G401.6 (cell line): ENCODE measurements at regions not wholly inside any gene's neighbourhood (a gene's known extent, or its start where the extent isn't known, plus 50 kb on each side); places are given as distances from the start of the nearest gene placed in this dataset.
"Not testable (repeated sequence)": the region's sequence is repeated elsewhere in the genome, so short reads cannot be mapped to it uniquely, and the experiment has no call there.

Experiments used
- FAIRE-seq: peaks from 2 replicates; lab custom pipeline; 2012; peaks lifted over from hg19 to GRCh38; lab: Jason Lieb, UNC

DNA sequence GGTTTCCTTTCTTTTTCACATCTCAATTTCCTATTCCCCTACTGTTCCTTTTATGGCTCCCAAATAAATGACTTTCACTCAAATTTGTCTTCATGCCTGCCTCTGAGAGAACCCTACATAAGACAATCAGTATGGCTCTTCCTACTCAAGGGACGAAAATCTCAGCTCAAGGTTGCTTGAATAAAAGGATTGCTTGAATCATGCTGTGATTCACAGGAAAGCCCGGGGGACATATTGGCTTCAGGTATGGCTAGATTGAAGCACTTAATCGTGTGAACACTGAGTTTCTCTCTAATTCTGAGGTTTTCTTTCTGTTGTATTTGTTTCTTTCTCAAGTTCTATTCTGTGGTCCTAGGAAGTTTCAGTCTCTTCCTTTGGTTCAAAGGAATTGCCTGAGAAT is 140.3 kb upstream of the SULF2 start:
- no peak for FAIRE-seq

- FAIRE-seq = no peak
Observed at GRCh38 chr20:47922269-47922668, 137.0 kb upstream of the SULF2 start.

DNA sequence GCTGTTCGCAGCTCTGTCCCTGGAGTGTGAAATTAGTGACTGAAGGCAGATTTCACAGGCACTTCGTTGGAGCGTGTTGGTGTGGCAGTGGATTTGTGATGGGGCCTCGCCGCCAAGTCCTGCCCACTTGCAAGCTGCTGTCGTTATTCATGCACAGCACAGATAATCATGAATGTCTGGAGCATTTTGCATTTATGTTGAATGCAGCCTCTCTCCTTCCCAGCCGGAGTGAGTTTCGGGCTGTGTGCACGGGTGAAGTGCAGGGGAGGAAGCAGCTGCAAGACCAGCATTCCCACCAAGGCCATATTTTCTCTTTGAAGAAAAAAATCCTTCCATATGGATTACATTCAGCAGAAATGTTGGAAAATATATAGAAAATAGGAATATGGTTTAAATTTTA is 136.5 kb upstream of the SULF2 start:
- not testable (repeated sequence) for FAIRE-seq

- FAIRE-seq = no peak
Observed at GRCh38 chr20:47921408-47921807, 136.1 kb upstream of the SULF2 start.

DNA sequence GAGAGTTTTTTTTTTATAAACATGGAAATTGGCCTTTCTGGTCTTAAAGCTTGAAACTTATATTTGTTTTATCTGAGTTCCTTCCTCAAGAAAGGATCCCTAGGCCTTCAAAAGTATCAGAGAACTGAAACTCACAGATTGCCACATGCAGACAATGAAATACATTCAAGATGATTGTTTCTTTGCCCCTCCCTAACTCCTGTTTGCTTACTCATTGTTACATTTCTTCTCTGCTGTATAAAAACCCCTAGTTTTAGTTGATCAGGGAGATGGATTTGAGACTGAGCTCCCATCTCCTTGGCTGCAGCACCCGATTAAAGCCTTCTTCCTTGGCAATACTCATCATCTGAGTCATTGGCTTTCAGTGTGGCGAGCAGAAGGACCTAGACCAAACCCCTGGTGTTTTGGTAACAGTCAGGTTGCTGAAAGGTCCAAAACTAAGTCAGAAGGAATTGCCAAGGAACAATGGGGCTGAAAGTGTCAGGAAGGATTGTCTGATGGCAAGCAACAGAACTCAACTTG is 132.3 kb upstream of the SULF2 start:
- FAIRE-seq = no peak

DNA sequence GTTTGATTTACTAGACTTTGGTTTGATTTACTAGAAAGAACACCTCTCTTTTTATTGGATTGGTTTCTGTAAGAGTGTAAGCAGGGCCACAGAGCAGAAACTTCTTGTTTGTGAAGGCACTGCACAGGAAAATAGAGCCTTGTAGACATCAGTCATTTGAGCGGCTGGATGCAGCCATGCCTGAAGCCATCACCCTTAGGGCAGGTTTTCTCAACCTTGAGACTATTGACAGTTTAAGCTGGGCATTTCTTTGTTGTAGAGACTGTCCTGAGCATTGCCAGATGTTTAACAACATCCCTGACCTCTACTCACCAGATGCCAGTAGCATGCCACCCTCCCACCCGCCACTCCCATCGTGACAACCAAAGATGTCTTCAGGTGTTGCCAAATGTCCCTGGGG is 130.2 kb upstream of the SULF2 start:
- FAIRE-seq = no peak

DNA sequence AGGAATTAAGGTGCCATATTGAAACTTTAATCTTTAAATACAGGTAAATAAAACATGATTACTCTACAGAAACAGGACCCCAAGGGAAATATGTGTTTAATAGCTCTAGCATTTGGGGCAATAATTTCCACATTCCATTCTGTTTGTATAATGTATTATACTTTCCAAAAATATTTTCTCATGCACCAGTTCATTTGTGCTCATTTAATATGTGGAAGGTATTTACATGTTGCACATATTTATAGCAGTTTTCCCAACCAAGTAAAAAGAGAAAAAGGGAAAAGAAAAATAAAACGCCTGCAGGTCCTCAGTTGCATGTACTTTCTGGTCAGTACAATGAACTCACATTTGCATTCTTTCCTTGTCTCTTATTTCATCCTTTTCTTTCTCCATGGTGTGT is 129.5 kb upstream of the SULF2 start:
- no peak for FAIRE-seq

GRCh38 chr20:47912786-47913501 is 127.7 kb upstream of the SULF2 start:
- not testable (repeated sequence) for FAIRE-seq

DNA sequence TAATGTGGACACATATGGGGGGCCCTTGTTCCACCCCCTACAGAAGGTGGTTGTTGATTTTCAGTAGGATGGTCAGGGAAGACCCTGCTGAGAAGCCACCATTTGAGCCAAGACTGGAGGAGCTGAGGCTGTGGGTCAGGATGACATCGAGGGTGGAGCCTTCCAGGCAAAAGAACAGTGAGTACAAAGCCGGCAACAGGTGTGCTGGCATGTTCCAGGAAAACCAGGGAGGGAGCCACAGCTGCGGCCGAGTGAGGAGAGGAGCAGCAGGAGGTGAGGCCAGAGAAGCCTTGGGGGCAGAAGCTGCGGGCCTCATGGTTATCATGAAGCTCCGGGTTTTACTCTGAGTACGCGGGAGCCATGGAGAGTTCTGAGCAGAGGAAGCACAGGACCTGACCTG is 126.9 kb upstream of the SULF2 start:
- not testable (repeated sequence) for FAIRE-seq

GRCh38 chr20:47909696-47910369 is 124.6 kb upstream of the SULF2 start:
- FAIRE-seq = not testable (repeated sequence)

DNA sequence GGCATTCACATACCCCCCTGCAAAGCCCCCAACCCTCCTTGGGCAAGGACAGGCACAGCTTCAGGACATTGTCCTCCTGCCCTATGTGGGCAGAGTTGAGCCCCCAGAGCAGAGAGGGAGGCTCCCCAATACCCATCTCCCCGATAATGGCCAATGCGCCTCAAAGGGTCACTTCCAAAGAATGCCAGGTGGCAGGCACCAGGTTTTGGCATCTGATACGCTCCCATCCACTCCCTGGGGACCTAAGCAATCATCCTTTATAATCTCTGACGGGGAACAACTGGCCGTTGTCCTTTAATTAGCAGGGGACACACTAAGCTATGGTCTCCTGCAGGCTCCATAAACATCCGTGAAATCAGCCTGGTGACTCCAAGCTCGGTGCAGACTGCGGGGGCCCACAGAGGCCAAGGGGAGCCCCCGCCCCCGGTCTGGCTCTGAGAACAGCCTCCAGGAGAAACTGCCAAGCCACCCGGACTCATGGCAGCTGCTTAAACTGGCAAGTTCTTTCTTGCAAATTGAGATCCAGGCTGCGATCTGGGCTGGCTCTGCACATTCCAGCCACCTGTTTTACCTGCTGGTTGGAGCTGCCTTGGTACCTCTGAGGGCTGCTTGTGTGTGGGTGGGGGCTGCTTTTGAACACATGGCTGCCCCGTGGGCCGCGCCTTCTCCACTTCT is 123.2 kb upstream of the SULF2 start:
- FAIRE-seq = not testable (repeated sequence)

GRCh38 chr20:47907951-47908350 is 122.7 kb upstream of the SULF2 start:
- FAIRE-seq = not testable (repeated sequence)

DNA sequence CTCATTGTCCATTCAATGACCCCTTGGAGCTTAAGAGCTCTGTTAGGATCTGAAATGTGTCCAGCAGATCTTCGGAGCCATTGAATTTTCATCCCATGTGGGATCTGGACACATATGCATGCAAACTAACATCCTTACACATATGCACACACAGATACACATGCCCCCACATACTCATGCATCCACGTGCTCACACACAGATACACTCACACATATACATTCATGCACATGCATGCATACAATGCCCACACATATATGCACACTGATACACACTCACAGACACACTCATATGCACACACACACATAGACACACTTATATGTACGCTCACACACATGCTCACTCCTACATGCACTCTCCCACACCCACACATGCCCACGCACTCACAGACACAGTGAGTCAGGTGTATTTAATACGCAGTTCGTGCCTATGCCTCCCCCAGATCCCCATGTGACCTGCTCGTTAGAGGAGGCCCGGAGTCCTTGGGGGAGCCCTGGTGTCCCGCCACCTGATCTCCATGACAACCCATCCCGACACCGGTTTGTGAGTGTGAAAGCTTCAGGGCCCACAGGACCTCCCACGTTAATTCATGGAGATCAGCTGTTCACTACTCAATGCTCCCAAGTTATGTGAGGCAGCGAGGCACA is 121.9 kb upstream of the SULF2 start:
- no peak for FAIRE-seq

GRCh38 chr20:47906348-47906660 is 121.0 kb upstream of the SULF2 start:
- no peak for FAIRE-seq

DNA sequence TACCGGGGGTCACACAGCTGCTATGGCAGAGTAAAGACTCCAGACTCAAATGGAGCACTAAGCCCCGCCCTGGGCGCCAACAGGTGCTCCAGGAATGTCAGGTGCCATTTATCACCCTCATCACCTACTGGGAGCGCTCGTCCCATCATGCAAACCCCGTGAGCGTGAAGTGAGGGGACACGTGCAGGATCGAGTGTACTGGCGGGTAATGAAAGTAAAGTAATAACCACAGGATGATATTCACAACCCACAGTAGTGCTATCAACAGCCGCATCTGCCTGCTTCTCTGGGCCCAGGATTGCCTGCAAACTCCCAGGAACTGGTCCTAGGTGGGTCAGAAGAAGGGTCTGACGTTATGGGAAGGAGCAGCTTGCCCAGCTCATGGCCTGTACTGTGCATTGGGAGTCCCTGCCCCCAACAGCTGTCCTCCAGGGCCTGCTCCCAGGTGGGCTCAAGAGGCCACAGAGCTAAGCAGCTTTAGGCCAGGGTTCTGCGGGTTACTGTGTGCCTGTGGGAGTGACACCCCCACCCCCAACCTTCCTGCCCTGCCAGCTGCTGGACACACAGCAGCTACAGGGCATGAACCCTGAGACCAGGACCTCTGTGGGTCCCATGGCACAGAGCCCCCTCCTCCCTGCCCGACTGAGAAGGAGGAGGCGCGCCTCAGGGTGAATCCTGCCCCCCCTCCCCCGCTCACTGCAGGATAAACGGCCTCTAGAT is 120.5 kb upstream of the SULF2 start:
- no peak for FAIRE-seq

DNA sequence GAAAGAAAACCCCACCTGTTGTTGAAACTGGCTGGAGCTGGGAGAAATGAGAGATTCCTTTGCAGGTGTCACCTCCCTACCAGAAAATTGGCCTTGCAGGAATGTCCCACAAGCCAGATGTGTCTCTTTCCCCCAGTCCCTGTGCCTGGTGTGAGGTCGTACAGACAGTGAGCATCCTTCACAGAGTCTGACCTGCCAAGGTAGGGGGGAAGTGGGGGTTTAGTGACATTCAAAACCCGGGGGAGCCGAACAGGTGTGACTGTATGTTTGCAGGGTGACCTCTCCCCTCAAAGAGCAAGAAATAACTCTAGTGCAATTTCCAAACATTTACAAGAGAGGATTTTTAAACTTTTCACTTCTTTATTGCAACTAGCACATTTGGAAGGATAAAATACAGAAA is 117.7 kb upstream of the SULF2 start:
- FAIRE-seq = not testable (repeated sequence)

DNA sequence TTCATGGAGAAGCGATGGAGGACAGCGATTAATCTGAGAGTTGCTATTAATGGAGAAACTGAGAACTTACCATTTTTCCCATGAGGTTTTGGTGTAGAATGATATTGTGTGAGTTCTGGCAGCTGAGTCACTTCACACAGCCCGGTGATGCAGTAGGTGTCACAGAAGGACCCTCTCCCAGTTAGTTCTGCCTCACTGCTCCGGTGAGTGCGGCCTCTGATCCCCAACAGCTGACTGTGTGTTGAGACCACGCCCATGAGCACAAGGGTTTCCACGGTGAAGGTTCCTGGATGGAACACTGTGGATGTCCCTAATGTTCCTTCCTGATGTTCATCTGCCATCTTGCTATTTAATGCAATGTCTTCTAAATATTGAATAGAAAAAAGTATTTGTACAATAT is 114.0 kb upstream of the SULF2 start:
- FAIRE-seq = not testable (repeated sequence)

DNA sequence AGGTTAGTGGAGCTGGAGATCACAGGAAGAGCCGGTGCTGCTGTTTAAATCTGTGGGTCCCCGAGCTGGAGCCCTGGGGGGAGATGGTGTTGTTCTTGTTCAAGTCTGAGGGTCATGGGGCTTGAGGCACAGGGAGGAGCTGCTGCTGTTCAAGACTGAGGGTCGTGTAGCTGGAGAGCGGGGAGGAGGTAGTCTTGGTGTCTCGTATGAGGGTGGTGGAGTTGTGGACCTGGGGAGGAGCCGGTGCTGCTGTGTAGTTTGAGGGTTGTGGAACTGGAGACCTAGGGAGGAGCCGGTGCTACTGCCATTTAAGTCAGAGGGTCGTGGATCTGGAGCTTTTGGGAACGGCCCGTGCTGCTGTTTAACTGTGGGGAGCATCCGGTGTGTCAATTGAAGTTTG is 112.2 kb upstream of the SULF2 start:
- no peak for FAIRE-seq

GRCh38 chr20:47892681-47893080 is 107.4 kb upstream of the SULF2 start:
- FAIRE-seq = not testable (repeated sequence)

DNA sequence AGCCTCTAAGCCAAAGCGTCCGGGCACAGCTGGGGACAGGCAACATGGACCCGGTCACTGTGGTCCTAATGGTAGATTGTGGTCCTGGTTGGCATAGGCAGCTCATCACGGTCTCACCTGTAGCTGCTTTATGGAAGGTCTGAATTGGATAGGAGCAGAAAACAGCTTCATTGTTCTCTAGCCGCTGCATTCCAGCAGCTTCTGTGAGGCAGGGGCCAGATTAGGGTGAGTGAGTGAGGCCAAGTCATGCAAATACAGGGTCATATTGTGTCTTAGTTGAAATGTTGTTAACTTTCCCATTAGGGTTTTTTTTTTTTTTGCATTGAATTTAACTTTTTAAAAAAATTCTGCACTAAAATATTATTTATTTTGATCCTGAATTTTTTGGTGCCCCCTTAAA is 105.4 kb upstream of the SULF2 start:
- FAIRE-seq = not testable (repeated sequence)

DNA sequence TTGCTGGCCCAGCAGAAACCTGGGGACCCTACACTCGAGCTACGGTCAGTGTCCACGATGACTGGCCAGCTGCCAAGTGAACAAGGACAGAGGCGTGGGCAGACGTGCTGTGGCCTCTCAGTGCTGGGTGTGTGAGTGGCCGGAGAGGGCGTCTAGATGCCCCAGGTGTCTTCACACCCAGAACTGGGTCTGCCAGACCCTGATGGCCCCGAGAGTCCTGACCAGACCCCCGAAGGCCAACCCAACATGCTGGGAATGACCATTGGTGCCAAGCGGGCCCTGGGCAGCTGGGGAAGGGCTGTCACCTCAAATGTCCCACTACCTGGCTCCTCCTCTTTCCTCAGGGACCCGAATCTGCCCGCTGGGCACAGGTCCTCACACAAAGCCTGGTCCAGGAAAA is 104.5 kb upstream of the SULF2 start:
- FAIRE-seq = not testable (repeated sequence)

GRCh38 chr20:47888351-47888750 is 103.1 kb upstream of the SULF2 start:
- no peak for FAIRE-seq
